HepG2 (cell line): ENCODE measurements at regions not wholly inside any gene's neighbourhood (a gene's known extent, or its start where the extent isn't known, plus 50 kb on each side); places are given as distances from the start of the nearest gene placed in this dataset.

Experiments used
- GFI1 ChIP-seq: sonication (generic); formaldehyde crosslinking; IDR thresholded peaks from 2 replicates; pipeline ENCODE4 v1.5.0; 2020; ENCODE audit warnings: missing genetic modification reagents, mild to moderate bottlenecking, borderline replicate concordance
- POGZ ChIP-seq: sonication (generic); formaldehyde crosslinking; IDR thresholded peaks from 2 replicates; pipeline ENCODE4 v1.4.0; 2020; ENCODE audit warnings: mild to moderate bottlenecking, missing genetic modification reagents
- SMC3 ChIP-seq: IDR thresholded peaks from 2 replicates; pipeline ENCODE4 v1.6.1; 2011; ENCODE audit warnings: low read length, improper control_type of control experiment
- ZNF83 ChIP-seq: sonication (generic); formaldehyde crosslinking; IDR thresholded peaks from 2 replicates; pipeline ENCODE4 v1.4.0; 2020; ENCODE audit warnings: missing genetic modification reagents, mild to moderate bottlenecking, borderline replicate concordance
- TF ChIP-seq, protein P1 (sequence below): sonication (generic); formaldehyde crosslinking; IDR thresholded peaks from 2 replicates; pipeline ENCODE4 v1.5.0; 2020; ENCODE audit warnings: mild to moderate bottlenecking, missing genetic modification reagents, moderate library complexity

DNA sequence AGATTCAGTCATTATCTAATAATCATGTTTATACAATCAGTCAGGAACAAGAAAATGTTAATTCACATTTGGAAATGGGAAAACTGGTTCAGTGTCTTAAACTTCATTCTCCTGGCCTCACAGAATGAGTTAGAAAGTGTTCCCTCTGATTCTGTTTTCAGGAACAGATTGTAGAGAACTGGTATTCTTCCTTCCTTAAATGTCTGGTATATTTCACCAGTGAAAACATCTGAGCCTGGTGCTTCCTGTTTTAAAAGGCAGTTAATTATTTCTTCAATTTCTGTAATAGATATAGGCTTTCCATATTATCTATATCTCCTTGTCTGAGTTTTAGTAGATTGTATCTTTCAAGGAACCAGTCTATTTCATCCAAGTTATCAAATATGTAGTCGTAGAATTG lies 97.1 kb upstream of the TMEM168 start:
- TF ChIP-seq SMC3 (no peak), ZNF83 (CRISPR knock-in tag) (no peak), POGZ (CRISPR knock-in tag) (no peak), GFI1 (CRISPR knock-in tag) (no peak)
- TF ChIP-seq, protein P1, sequence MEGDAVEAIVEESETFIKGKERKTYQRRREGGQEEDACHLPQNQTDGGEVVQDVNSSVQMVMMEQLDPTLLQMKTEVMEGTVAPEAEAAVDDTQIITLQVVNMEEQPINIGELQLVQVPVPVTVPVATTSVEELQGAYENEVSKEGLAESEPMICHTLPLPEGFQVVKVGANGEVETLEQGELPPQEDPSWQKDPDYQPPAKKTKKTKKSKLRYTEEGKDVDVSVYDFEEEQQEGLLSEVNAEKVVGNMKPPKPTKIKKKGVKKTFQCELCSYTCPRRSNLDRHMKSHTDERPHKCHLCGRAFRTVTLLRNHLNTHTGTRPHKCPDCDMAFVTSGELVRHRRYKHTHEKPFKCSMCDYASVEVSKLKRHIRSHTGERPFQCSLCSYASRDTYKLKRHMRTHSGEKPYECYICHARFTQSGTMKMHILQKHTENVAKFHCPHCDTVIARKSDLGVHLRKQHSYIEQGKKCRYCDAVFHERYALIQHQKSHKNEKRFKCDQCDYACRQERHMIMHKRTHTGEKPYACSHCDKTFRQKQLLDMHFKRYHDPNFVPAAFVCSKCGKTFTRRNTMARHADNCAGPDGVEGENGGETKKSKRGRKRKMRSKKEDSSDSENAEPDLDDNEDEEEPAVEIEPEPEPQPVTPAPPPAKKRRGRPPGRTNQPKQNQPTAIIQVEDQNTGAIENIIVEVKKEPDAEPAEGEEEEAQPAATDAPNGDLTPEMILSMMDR (CRISPR knock-in tag): no peak
